ENCODE measurements at regions not wholly inside any gene's neighbourhood (a gene's known extent, or its start where the extent isn't known, plus 50 kb on each side); places are given as distances from the start of the nearest gene placed in this dataset.

DNA sequence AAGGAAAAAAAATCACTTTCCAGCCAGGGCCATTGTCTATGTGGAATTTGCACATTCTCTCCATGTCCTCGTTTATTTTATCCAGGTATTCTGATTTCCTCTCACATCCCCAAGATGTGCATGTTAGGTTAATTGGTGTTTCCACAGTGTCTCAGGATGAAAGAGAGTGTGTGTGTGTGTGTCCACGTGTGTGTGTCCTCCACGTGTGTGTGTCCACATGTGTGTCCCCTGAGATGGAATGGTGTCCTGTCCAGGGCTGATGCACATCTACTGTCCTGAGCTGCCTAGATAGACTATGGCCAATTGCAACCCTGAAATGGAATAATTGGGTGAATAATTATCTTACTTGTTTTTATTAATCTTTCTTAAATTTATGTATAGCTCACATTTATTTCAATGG lies 2436.5 kb downstream of the PCDH9 start:
- no peak for TF ChIP-seq KAT7 (CRISPR knock-in tag; IDR thresholded peaks at IDR 0.05; ENCODE audit: borderline replicate concordance)
- TF ChIP-seq NFYB (CRISPR knock-in tag; conservative IDR thresholded peaks at IDR 0.05; ENCODE audit: low read depth): no peak
- TF ChIP-seq, protein P1, sequence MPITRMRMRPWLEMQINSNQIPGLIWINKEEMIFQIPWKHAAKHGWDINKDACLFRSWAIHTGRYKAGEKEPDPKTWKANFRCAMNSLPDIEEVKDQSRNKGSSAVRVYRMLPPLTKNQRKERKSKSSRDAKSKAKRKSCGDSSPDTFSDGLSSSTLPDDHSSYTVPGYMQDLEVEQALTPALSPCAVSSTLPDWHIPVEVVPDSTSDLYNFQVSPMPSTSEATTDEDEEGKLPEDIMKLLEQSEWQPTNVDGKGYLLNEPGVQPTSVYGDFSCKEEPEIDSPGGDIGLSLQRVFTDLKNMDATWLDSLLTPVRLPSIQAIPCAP (CRISPR knock-in tag; IDR thresholded peaks at IDR 0.05): no peak
- TF ChIP-seq, protein P2, sequence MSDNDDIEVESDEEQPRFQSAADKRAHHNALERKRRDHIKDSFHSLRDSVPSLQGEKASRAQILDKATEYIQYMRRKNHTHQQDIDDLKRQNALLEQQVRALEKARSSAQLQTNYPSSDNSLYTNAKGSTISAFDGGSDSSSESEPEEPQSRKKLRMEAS (CRISPR knock-in tag; IDR thresholded peaks at IDR 0.05): no peak
- TF ChIP-seq, protein P3, sequence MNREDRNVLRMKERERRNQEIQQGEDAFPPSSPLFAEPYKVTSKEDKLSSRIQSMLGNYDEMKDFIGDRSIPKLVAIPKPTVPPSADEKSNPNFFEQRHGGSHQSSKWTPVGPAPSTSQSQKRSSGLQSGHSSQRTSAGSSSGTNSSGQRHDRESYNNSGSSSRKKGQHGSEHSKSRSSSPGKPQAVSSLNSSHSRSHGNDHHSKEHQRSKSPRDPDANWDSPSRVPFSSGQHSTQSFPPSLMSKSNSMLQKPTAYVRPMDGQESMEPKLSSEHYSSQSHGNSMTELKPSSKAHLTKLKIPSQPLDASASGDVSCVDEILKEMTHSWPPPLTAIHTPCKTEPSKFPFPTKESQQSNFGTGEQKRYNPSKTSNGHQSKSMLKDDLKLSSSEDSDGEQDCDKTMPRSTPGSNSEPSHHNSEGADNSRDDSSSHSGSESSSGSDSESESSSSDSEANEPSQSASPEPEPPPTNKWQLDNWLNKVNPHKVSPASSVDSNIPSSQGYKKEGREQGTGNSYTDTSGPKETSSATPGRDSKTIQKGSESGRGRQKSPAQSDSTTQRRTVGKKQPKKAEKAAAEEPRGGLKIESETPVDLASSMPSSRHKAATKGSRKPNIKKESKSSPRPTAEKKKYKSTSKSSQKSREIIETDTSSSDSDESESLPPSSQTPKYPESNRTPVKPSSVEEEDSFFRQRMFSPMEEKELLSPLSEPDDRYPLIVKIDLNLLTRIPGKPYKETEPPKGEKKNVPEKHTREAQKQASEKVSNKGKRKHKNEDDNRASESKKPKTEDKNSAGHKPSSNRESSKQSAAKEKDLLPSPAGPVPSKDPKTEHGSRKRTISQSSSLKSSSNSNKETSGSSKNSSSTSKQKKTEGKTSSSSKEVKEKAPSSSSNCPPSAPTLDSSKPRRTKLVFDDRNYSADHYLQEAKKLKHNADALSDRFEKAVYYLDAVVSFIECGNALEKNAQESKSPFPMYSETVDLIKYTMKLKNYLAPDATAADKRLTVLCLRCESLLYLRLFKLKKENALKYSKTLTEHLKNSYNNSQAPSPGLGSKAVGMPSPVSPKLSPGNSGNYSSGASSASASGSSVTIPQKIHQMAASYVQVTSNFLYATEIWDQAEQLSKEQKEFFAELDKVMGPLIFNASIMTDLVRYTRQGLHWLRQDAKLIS (CRISPR knock-in tag; IDR thresholded peaks at IDR 0.05; ENCODE audit: borderline replicate concordance): no peak
